Cardiac muscle cell (in vitro differentiated cells and primary cell): ENCODE measurements at regions not wholly inside any gene's neighbourhood (a gene's known extent, or its start where the extent isn't known, plus 50 kb on each side); places are given as distances from the start of the nearest gene placed in this dataset.

Source experiments
- DNase-seq, 2 donors: peaks; one replicate each; pipeline versions ENCODE4 v3.0.0 to v3.0.0-alpha.2; 2010 to 2017; ENCODE audit warnings: low read depth in 1 of 2, low spot score in 1 of 2
- H3K27ac ChIP-seq: fragments of 200-600 bp; sonication (generic); 2 replicates; pipeline ENCODE4 v1.5.1; 2016
- H3K27me3 ChIP-seq: fragments of 200-600 bp; sonication (generic); 2 replicates; pipeline ENCODE4 v1.6.0; 2016; ENCODE audit warnings: control low read depth
- H3K36me3 ChIP-seq: fragments of 200-600 bp; sonication (generic); 2 replicates; pipeline ENCODE4 v1.5.1; 2016; ENCODE audit warnings: control low read depth
- H3K4me1 ChIP-seq: fragments of 200-600 bp; sonication (generic); 2 replicates; pipeline ENCODE4 v1.8.1; 2017; ENCODE audit warnings: low read depth, mild to moderate bottlenecking, mixed run types
- H3K4me3 ChIP-seq: fragments of 200-600 bp; sonication (generic); 2 replicates; pipeline ENCODE4 v1.5.1; 2016; ENCODE audit warnings: mild to moderate bottlenecking
- H3K9me3 ChIP-seq: fragments of 200-600 bp; sonication (generic); 2 replicates; pipeline ENCODE4 v1.5.1; 2017; ENCODE audit warnings: low read depth, mild to moderate bottlenecking, control low read depth
- CTCF ChIP-seq: IDR thresholded peaks from 2 replicates; pipeline ENCODE4 v1.5.1; 2012; ENCODE audit warnings: low read depth, mild to moderate bottlenecking, low read length

GRCh38 chr13:111915104-111915551 lies 151.8 kb upstream of the SOX1 start:
- DNase-seq = no peak
- Histone ChIP-seq H3K4me3 (no peak overlapping the region), H3K36me3 (no peaks in the 10 kb centered on the region), H3K27me3 (peaks cover 18% of the 10 kb centered on the region), H3K9me3 (no peaks in the 10 kb centered on the region), H3K27ac (no peak overlapping the region), H3K4me1 (no peaks in the 10 kb centered on the region)
- no peak for TF ChIP-seq CTCF

GRCh38 chr13:111916201-111916600 lies 150.7 kb upstream of the SOX1 start:
- Histone ChIP-seq H3K9me3 (no peaks in the 10 kb centered on the region), H3K27ac (no peak overlapping the region), H3K27me3 (peaks cover 15% of the 10 kb centered on the region), H3K4me1 (no peaks in the 10 kb centered on the region), H3K4me3 (no peak overlapping the region), H3K36me3 (no peaks in the 10 kb centered on the region)
- TF ChIP-seq CTCF = no peak
- no peak for DNase-seq

GRCh38 chr13:111917086-111917485 lies 149.9 kb upstream of the SOX1 start:
- H3K4me3 ChIP-seq = no peak overlapping the region
- no peaks in the 10 kb centered on the region for H3K36me3 ChIP-seq
- H3K9me3 ChIP-seq = no peaks in the 10 kb centered on the region
- no peaks in the 10 kb centered on the region for H3K4me1 ChIP-seq
- DNase-seq = no peak
- no peak overlapping the region for H3K27ac ChIP-seq
- no peak for TF ChIP-seq CTCF
- H3K27me3 ChIP-seq = peaks cover 22% of the 10 kb centered on the region

- Histone ChIP-seq H3K4me3 (no peak overlapping the region), H3K27me3 (peaks cover 23% of the 10 kb centered on the region), H3K9me3 (no peaks in the 10 kb centered on the region), H3K27ac (no peak overlapping the region), H3K4me1 (no peaks in the 10 kb centered on the region), H3K36me3 (no peaks in the 10 kb centered on the region)
- no peak for DNase-seq
- no peak for TF ChIP-seq CTCF
Observed at GRCh38 chr13:111917901-111918300, 149.0 kb upstream of the SOX1 start.

GRCh38 chr13:111919286-111919685 lies 147.7 kb upstream of the SOX1 start:
- DNase-seq = no peak
- Histone ChIP-seq H3K36me3 (no peaks in the 10 kb centered on the region), H3K4me3 (no peak overlapping the region), H3K27me3 (peaks cover 30% of the 10 kb centered on the region), H3K9me3 (no peaks in the 10 kb centered on the region), H3K27ac (no peak overlapping the region), H3K4me1 (no peaks in the 10 kb centered on the region)
- no peak for TF ChIP-seq CTCF

- H3K27me3 ChIP-seq = peaks cover 30% of the 10 kb centered on the region
- DNase-seq = no peak
- H3K9me3 ChIP-seq = no peaks in the 10 kb centered on the region
Observed at GRCh38 chr13:111919849-111920248, 147.1 kb upstream of the SOX1 start.

More at GRCh38 chr13:111919849-111920248, 147.1 kb upstream of the SOX1 start:
- H3K27ac ChIP-seq = no peak overlapping the region
- no peak overlapping the region for H3K4me3 ChIP-seq
- no peaks in the 10 kb centered on the region for H3K4me1 ChIP-seq
- H3K36me3 ChIP-seq = no peaks in the 10 kb centered on the region
- TF ChIP-seq CTCF = no peak
